ENCODE measurements at regions not wholly inside any gene's neighbourhood (a gene's known extent, or its start where the extent isn't known, plus 50 kb on each side); places are given as distances from the start of the nearest gene placed in this dataset.

GRCh38 chr6:137412562-137412961, 81.6 kb downstream of the OLIG3 start:
- H3K4me3 ChIP-seq (ENCODE audit: low read depth, low read length): no peak overlapping the region
- TF ChIP-seq CTCF (IDR thresholded peaks at IDR 0.05; ENCODE audit: low read depth, low read length): no peak

GRCh38 chr6:137409266-137409777, 84.9 kb downstream of the OLIG3 start:
- H3K4me3 ChIP-seq (ENCODE audit: low read depth, low read length): no peak overlapping the region
- TF ChIP-seq CTCF (IDR thresholded peaks at IDR 0.05; ENCODE audit: low read depth, low read length): no peak

DNA sequence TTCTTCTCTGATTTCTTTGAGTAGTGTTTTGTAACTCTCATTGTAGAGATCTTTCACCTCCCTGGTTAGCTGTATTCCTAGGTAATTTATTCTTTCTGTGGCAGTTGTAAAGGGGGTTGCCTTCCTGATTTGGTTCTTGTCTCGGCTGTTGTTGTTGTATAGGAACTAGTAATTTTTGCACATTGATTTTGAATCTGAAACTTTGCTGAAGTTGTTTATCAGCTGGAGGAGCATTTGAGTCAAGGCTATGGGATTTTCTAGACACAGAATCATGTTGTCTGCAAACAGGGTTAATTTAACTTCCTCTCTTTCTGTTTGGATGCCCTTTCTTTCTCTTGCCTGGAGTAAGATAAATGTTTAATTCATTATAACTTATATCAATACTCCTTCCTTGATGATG, 86.4 kb downstream of the OLIG3 start:
- no peak overlapping the region for H3K4me3 ChIP-seq (ENCODE audit: low read depth, low read length)
- no peak for TF ChIP-seq CTCF (IDR thresholded peaks at IDR 0.05; ENCODE audit: low read depth, low read length)

DNA sequence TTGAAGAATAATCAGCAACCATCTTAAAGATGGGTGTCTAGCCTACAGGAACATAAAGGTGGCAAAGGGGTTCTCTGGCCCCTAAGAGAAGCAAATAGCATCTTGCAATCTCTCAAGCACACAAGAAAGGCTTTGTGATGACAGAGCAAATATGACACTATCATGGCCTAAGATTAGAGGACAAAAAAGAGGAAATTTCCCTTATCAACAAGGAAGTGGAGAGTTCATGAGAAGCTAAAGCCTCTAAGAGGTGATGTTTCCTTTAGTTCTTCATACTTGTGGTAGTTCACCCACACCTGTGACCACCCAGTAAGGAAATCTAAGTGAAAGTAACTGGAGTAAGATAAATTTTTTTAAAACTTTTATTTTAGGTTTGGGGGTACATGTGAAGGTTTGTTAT, 88.4 kb downstream of the OLIG3 start:
- no peak overlapping the region for H3K4me3 ChIP-seq (ENCODE audit: low read depth, low read length)
- TF ChIP-seq CTCF (IDR thresholded peaks at IDR 0.05; ENCODE audit: low read depth, low read length): no peak

DNA sequence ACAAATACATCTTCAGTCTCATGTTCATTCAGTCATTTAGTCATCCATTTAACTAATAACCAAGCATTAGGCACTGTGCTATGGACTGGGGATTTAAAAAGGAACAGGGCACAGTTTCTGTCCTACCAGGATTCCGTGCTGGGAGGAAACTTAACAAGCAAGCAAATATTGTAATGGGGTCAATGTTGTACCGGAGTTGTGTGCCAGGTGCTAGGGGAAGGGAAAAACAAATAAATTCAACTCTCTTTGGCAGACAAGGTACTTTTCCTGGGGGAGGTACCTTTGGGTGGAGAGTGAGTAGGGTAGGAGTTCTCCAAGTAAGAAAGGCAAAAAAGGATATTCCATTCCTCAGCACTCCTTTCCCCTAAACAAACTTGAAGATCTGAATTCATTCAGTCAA, 90.3 kb downstream of the OLIG3 start:
- H3K4me3 ChIP-seq (ENCODE audit: low read depth, low read length): no peak overlapping the region
- no peak for TF ChIP-seq CTCF (IDR thresholded peaks at IDR 0.05; ENCODE audit: low read depth, low read length)

DNA sequence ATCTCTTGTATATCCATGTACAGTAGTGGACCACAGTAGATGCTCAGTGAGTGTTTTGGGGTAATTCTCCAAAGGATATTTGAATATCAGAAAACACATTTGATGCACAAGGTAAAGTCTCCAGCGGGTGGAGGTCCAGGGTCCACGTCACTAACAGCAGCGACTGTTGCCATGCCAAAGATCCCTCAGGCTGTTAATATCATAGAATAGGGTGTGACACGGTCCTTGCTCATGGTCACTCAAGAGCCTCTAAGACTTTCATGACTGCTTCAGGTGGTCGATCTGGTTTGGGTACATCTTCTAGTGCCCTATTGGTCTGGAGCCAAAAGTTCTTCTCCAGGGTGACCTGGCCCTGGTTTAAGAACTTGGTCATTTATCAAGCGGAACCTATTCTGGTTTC, 90.8 kb downstream of the OLIG3 start:
- H3K4me3 ChIP-seq (ENCODE audit: low read depth, low read length): no peak overlapping the region
- no peak for TF ChIP-seq CTCF (IDR thresholded peaks at IDR 0.05; ENCODE audit: low read depth, low read length)

DNA sequence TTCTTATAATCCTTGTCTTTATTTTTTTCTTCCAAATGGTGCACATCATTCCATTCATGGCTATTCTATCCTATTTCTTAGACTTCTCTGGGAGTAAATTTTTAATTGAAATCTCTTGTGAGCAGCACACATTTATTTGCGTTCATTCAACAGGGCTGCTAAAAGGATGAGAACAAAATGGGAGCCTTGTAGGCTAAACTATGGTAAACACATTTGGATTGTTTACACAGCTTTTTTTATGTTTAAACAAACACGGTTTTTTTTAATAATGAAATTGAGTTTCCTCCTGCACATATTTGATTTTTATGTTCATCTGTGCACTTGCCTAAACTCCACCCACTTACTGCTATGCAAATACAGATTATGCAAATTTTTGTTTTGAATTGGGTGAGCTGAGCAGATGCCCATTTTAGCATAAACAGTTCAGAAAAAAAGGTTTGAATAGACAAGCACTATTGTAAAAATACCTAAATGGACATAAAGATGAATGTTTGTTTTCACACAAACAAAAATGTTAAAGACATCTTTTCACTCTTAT, 92.0 kb downstream of the OLIG3 start:
- no peak for TF ChIP-seq CTCF (IDR thresholded peaks at IDR 0.05; ENCODE audit: low read depth, low read length)

More for the DNA sequence above, 92.0 kb downstream of the OLIG3 start:
- no peak overlapping the region for H3K4me3 ChIP-seq (ENCODE audit: low read depth, low read length)

All from WI38 (cell line).